ENCODE measurements at regions not wholly inside any gene's neighbourhood (a gene's known extent, or its start where the extent isn't known, plus 50 kb on each side); places are given as distances from the start of the nearest gene placed in this dataset.
"Not testable (repeated sequence)": the region's sequence is repeated elsewhere in the genome, so short reads cannot be mapped to it uniquely, and the experiment has no call there.

- no peak for DNase-seq (ENCODE audit: low read depth)
Measured at GRCh38 chr15:31598620-31599019, 272.0 kb downstream of the KLF13 start.

DNA sequence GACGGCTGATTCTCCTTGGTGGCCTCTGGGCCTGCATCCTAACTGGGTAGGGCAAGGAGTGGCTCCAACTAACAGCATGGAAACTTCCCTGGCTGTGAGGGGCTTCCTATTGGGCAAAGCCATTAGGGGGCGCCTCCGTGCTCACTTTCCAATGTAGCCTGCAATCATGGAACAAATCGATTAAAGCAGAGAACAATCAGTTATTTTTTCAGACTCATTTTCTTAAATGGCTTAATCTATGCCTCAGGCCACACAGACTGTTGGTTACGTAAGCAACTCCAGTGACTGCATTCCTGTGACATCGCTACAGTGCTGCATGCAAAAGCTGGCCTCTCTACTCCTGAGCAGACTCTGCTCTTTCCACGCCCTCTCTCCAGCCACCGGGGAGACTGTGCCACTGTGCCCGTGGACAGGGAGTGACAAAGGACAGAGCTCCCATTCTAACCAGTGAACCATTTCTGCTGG is 278.9 kb downstream of the KLF13 start:
- no peak for DNase-seq (ENCODE audit: low read depth)

DNA sequence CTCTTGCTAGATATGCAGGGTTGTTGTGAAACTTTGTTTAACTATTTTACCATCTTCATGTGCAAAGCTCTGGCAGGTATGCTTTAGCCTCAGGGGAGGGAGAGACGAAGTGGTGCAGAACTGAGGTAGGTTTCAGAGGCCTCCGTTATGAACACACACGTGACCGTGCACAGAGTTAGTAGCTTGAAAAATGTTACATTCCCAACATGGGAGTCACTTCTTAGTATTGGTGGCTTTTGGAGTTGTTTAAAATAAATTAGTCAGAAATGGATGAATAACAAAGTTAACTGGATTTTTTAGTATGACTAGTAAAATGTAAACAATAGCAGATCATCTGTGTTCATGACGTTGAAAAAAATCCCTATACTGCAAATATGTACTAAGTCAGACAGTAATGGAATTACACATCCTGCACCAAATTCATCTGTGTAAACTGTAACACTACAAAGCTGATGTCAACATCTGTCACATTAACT is 279.6 kb downstream of the KLF13 start:
- no peak for DNase-seq (ENCODE audit: low read depth)

GRCh38 chr15:31606931-31607497 is 280.4 kb downstream of the KLF13 start:
- no peak for DNase-seq (ENCODE audit: low read depth)

DNA sequence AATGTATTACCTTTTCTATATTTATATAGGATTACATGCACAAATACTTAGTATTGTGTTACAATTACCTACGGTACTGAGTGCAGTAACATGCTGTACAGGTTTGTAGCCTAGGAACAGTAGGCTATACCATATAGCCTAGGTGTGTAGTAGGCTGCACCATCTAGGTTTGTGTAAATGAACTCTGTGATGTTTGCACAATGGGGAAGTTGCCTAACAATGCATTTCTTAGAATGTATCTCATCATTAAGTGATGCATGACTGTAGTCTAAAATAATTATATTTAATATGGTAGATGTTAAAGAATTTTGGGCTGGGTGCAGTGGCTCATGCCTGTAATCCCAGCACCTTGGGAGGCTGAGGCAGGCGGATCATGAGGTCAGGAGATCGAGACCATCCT is 281.0 kb downstream of the KLF13 start:
- DNase-seq (ENCODE audit: low read depth) = no peak

DNA sequence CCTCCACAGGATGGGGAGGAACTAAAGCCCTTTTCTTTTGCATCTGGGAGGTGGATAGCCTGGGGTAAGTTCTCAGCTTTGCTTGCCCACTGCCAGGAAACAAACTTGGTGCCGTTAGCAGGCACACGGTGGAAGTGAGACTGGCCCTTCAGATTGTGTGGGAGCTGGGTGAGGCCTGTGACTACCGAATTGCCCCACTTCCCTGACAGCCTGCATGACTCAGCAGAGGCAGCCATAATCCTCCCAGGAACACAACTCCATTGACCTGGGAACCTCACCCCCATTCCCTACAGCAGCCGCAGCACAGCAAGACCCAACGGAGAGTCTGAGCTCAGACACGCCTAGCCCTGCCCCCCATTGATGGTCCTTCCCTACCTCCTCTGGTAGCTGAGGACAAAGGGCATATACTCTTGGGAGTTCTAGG is 282.6 kb downstream of the KLF13 start:
- DNase-seq (ENCODE audit: low read depth) = no peak

GRCh38 chr15:31609906-31610305 is 283.3 kb downstream of the KLF13 start:
- DNase-seq (ENCODE audit: low read depth) = no peak

DNA sequence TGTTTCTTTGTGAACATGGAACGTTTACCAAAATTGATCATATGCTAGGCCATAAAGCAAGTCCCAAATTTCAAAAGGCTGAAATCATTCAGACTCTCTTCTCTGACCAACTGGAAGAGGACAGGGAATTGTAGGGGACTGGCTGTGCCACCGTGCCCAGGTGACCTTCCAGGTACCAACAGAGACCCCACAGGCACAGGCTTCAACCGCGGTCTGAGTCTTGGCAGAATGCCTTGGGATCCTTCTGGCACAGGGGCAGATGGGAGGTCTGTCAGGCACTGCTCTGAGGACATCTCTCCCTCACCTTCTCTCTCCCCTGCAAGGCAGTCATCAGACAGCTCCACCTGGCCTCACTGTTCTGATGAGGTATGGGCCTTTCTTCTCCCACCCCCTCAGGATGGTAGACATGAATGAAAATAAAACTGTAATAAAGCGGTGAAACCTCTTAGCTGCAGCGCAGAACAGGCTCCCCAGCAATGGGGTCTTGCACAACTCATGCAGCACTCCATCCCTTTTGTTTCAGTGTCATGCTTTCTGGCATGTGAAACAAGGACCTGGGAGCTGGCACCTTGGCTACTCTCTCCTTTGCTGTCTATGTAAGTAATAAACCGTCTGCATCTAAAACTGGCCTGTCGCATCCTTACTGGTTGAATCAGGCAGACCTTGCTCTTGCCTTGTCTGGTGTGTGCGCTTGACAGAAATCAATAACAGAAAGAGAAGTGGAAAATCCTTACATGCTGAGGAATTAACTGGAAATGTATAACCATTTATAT is 289.2 kb downstream of the KLF13 start:
- DNase-seq (ENCODE audit: low read depth) = no peak

DNA sequence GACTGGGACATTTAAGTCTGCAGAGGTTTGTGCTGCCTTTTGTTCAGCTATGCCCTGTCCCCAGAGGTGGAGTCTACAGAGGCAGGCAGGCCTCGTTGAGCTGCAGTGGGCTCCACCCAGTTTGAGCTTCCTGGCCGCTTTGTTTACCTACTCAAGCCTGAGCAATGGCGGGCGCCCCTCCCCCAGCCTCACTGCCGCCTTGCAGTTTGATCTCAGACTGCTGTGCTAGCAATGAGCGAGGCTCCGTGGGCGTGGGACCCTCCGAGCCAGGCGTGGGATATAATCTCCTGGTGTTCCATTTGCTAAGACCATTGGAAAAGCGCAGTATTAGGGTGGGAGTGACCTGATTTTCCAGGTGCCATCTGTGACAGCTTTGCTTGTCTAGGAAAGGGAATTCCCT is 296.7 kb downstream of the KLF13 start:
- DNase-seq (ENCODE audit: low read depth) = not testable (repeated sequence)

- not testable (repeated sequence) for DNase-seq (ENCODE audit: low read depth)
Measured at GRCh38 chr15:31624115-31624514, 297.5 kb downstream of the KLF13 start.

- not testable (repeated sequence) for DNase-seq (ENCODE audit: low read depth)
Measured at GRCh38 chr15:31635715-31636114, 309.1 kb downstream of the KLF13 start.

DNA sequence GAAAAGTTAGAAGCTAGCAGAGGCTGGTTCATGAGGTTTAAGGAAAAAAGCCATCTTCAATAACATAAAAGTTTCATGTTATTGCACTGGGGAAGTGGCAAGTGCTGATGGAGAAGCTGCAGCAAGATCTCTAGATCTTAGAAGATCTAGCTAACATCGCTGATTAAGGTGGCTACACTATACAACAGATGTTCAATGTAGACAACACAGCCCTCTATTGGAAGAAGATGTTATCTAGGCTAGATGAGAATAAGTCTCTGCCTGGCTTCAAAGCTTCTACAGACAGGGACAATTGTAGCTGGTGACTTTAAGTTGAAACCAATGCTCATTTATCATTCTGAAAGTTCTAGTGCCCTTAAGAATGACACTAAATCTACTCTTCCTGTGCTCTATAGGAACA is 310.3 kb downstream of the KLF13 start:
- DNase-seq (ENCODE audit: low read depth) = not testable (repeated sequence)

GRCh38 chr15:31643955-31644354 is 317.3 kb downstream of the KLF13 start:
- DNase-seq (ENCODE audit: low read depth) = not testable (repeated sequence)

GRCh38 chr15:31644761-31645160 is 318.1 kb downstream of the KLF13 start:
- not testable (repeated sequence) for DNase-seq (ENCODE audit: low read depth)

GRCh38 chr15:31647337-31647826 is 320.7 kb downstream of the KLF13 start:
- not testable (repeated sequence) for DNase-seq (ENCODE audit: low read depth)

DNA sequence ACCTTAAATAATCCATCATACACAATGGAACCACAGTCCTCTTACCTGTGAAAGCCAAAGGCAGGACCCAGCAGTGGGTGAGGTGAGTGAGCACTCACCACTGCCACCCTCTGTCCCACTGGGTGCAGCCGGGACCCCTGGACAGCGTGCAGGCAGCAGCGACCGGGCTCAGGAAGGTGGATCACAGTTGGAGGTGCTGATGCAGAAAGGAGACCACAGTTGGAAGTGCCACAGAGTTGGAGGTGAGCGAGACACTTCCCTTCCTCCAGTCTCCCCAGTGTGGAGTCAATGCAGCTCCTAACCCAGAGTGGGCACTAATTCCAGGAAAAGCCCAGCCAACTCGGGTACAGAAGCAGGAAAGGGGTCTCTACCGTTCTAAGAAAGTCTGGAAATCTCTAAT is 323.0 kb downstream of the KLF13 start:
- not testable (repeated sequence) for DNase-seq (ENCODE audit: low read depth)

- peak; percentile 32 for DNase-seq (ENCODE audit: low read depth)
Measured at GRCh38 chr15:31650055-31650701, 323.5 kb downstream of the KLF13 start.

DNA sequence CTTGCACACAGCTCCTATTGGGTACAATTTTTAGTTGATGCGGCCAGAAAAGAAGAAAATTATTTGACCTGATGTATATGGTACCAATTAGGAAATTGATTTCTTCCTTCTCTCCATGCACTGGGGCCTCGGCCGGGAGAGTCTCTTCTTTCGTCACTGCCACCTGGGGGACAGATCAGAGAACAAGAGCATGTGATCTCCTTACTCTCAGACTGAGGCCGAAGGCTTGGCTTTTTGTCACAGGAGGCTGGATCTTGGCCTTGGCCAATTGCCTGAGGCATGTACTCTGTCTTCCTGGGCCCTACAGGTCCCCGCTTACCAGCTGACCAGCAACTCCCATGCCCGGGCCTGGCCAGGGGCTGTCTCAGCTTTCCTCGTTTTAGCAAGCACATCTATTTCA is 330.3 kb downstream of the KLF13 start:
- DNase-seq (ENCODE audit: low read depth) = not testable (repeated sequence)

DNA sequence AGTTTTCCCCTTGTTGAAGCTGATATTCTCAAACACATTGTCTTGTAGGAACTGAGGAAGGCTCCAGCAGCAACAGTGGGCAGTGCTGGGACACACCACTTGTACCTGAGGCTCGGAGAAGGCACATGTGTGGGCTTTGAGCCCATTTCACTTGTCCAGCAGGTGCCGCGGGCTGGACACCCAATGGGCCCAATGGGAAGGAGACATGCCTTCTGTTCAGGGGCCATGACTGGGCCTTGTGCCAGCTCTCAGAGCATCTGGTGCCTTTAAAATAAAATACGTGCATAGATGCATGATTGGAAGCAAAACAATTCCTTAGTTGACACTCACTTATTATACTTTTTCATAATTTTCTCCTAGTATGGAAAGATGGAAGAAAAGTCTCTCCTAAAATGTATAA is 334.2 kb downstream of the KLF13 start:
- no peak for DNase-seq (ENCODE audit: low read depth)

- DNase-seq (ENCODE audit: low read depth) = not testable (repeated sequence)
Measured at GRCh38 chr15:31665732-31666131, 339.1 kb downstream of the KLF13 start.

DNA sequence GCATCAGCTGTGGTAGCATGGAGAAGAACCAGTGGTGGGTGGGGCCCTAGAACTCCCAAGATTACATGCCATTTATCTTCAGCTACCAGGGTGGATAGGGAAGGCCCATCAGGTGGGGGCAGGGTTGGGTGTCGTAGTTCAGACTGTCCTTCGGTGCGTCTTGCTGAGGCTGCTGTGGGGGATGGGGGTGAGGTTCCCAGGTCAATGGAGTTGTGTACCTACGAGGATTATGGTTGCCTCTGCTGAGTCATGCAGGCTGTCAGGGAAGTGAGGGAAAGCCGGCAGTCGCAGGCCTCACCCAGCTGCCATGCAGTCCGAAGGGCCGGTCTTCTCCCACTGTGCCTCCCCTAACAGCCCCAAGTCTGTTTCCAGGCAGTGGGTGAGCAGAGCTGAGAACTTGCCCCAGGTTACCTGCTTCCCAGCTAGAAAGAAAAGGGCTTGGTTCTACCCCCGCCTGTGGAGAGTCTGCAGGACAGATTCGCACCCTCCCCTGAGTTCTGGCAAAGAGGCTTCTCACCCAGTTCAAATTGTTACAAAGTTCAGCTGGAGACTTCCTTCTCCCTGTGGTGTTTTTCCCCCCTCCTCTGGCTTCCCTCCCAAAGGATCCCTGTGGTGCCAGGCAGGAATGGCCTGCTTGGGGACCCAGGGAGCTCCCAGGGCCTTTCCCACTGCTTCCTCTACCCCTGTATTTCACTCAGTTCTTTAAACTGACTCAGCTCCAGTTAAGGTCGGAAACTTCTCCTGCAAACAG is 342.7 kb downstream of the KLF13 start:
- DNase-seq (ENCODE audit: low read depth) = not testable (repeated sequence)

DNA sequence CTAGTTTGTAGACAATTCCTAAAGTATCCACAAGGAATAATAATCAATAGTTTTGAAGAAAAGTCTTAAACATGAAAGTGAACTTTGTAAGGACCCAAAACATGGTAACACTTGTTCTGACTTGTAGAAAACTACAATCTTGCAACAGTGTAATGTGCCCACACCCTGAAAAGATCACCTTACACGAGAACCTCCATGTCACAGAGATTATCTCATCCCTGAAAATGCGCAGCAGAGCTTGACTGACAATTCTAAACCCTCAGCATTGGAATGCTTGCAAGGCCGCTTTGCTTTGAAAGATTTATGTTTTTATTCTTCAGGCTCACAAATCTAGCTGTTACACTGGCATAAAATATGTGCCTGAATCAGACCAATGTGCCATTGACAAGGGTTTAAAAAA is 346.6 kb downstream of the KLF13 start:
- not testable (repeated sequence) for DNase-seq (ENCODE audit: low read depth)

All from stimulated activated CD8-positive, alpha-beta memory T cell treated with anti-CD3 and anti-CD28 coated beads, Interleukin-12 subunit alpha, Interleukin-12 subunit beta, amount 100 ng/mL, for 1 hour (primary cell).